Stimulated activated CD4-positive, alpha-beta T cell treated with anti-CD3 and anti-CD28 coated beads, Interleukin-12 subunit alpha, Interleukin-12 subunit beta, amount 100 ng/mL, for 4 hours (primary cell): ENCODE measurements at regions not wholly inside any gene's neighbourhood (a gene's known extent, or its start where the extent isn't known, plus 50 kb on each side); places are given as distances from the start of the nearest gene placed in this dataset.

Experiments used
- DNase-seq: peaks from one replicate; pipeline ENCODE4 v3.0.0-alpha.2; 2020

DNA sequence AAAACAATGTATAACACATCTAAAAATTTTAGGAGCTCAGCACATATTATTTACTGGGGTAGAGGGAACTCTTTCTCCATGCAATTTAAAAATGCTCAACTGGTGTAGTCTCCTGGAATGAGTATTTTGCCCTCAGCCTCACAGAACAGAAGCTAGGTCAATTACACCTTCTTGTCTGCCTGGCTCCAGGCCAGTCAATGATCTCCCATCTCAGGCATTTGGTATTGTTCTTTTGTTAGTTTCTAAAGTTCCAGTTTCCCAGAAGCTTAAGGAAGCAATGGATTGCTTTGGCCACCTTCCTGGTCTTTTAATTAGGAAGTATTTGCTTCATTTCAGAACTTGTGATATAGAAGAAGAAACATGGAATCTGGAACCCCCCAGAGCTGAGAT is 360.3 kb upstream of the ASIC2 start:
- DNase-seq, result no peak

GRCh38 chr17:33657181-33657580 is 364.1 kb upstream of the ASIC2 start:
- no peak for DNase-seq

- DNase-seq, result no peak
Measured at GRCh38 chr17:33661975-33662374, 368.9 kb upstream of the ASIC2 start.

GRCh38 chr17:33664116-33664840 is 371.2 kb upstream of the ASIC2 start:
- no peak for DNase-seq

DNA sequence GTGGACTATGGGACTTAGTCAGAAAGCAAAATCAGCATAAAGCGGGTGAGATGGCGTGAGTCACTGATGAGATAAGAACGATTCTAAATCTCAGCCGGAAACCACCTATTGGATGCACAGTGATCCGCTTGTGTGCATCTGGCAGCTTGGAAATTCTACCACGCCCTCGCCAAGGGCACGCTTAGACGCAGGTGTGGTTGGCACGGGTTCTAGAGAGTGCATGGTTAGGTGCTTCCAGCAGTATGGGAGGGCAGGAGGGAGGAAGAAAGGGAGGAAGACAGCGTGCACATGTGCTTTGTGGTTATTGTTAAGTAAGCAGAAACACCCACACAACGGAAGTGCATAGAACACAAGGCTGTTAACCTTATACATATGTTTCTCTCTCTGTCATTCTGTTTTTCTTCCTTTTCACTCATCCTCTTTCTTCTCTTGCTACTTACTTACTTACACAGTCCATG is 374.0 kb upstream of the ASIC2 start:
- DNase-seq, result no peak

- DNase-seq, result no peak
Measured at GRCh38 chr17:33667671-33668070, 374.6 kb upstream of the ASIC2 start.

GRCh38 chr17:33668516-33668915 is 375.4 kb upstream of the ASIC2 start:
- no peak for DNase-seq

- no peak for DNase-seq
Measured at GRCh38 chr17:33671491-33671890, 378.4 kb upstream of the ASIC2 start.

GRCh38 chr17:33674685-33675084 is 381.6 kb upstream of the ASIC2 start:
- peak; percentile 22 for DNase-seq

DNA sequence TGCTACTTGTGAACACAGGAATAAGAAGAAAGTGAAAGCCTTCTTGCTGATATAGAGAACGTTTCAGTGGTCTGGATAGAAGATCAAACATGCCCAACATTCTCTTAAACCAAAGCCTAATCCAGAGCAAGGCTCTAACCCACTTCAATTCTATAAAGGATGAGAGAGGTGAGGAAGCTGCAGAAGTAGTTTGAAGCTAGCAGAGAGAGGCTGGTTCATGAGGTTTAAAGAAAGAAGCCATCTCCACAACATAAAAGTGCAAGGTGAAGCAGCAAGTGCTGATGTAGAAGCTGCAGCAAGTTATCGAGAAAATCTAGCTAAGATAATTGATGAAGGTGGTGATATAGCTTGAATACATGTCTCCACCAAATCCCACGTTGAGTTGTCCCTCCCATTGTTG is 383.3 kb upstream of the ASIC2 start:
- DNase-seq, result no peak

DNA sequence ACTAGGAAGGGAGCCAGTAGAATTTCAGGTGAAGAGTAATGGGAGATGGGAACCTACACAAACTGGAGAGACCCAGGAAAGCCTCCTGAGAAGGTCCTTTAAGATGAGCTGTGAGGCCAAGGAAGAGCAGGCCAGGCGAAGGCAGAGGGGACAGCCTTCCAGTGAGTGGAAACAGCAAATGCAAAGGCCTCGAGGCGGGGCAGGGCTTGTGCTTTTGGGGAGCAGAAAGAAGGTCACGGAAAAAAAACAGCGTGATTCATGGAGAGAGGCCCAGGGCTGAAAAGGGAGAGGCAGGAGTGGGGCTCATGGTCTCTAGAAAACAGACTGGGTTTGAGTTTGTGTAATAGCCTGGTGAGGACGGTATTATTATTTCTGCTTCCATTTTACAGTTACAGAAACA is 386.5 kb upstream of the ASIC2 start:
- no peak for DNase-seq

GRCh38 chr17:33680472-33680871 is 387.4 kb upstream of the ASIC2 start:
- no peak for DNase-seq

DNA sequence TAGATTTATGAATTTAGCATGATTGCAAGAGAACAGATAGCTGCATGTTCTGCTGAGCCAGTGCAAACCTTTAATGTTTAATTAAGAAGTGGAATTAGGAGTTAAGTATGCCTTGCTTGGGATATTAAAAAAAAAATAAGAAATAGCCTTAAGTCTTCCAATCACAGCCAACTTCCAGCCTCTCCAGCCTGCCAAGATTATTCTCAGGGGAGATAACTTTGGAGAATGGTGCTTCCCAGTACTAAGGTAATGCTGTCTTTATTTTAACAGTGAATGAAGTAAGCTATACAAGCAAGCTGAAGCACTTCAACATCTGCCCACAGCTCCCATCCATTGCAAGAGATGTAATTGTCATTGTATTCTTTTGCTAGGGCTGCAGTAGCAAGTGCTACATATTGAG is 389.5 kb upstream of the ASIC2 start:
- DNase-seq, result no peak

- DNase-seq, result no peak
Measured at GRCh38 chr17:33684735-33685134, 391.6 kb upstream of the ASIC2 start.

DNA sequence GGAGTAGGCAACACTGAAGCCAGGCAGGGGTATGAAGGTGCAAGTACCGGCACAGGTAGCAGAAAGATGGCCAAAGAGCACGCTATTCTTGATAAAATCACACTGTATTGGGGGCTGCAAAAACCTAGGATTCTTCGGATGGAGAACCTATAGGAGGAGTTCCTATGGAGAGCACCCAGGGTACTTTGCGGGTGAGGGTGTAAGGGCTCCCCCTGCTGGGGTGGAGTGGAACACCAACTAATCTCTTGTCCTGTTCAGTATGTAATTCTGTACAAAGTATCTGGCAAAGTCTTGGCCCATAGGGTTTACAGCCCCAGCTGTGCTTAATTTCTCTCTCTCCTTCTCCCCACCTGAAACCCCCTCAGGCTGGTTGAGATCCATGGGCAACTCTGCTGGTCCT is 393.1 kb upstream of the ASIC2 start:
- no peak for DNase-seq

GRCh38 chr17:33687831-33688230 is 394.7 kb upstream of the ASIC2 start:
- DNase-seq, result no peak

- no peak for DNase-seq
Measured at GRCh38 chr17:33688771-33689170, 395.7 kb upstream of the ASIC2 start.

- no peak for DNase-seq
Measured at GRCh38 chr17:33689725-33690124, 396.6 kb upstream of the ASIC2 start.

- no peak for DNase-seq
Measured at GRCh38 chr17:33695431-33695830, 402.3 kb upstream of the ASIC2 start.

GRCh38 chr17:33696102-33696501 is 403.0 kb upstream of the ASIC2 start:
- DNase-seq, result no peak

- DNase-seq, result no peak
Measured at GRCh38 chr17:33697557-33697956, 404.5 kb upstream of the ASIC2 start.

DNA sequence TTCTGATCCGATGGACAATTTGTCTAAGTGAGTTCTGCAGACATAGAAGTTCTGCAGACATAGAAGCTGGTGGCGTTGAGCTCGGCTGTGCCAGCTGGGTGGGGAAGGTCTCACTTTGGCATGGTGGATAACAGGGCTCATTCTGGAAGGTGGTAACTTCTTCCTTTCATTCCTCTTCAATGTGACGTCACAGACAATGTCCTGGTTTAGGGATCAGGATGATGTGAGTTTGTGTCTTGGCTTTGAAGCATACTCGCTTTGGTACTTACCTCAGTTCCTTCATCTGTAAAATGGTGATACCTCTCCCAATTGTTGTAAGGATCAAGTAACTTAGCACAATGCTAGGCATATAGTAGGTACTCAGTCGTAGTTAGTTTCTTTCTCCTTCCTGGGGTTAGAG is 408.8 kb upstream of the ASIC2 start:
- no peak for DNase-seq

DNA sequence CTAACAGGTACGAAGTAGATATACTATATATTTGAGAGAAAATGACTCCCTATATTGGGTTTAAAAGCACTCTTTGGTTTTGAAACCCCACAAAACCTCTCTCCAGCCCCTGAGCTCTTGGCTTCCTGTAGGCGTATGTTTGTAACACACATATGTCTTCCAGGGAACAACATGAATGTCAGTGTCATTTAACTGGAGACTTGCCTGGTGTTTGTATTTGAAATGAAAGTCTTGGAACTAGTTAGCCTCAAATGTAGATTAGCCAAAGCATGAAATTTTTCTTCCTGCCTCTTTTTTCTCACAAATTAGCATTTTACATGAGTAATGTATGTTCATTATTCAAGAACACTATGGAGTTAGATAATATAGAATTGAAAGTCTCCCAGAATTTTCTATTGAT is 411.8 kb upstream of the ASIC2 start:
- DNase-seq, result no peak

DNA sequence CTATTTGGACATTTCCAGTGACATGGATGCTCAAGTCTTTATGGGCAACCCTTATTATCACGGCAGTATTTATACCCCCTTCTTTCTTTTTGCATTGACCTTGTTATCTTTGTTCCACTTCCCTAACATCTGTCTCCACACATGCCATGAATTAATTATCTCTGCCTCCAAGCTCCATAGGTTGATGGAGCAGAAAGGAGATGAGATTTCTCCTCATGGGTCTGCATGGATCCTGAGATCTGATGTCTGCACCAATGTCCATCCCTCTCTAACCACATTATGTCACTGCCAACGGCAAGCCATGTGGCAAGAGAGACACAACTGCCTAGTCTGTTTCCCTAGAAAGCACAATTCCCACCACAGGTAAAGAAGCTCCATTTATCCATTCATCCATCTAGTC is 416.8 kb upstream of the ASIC2 start:
- no peak for DNase-seq

GRCh38 chr17:33712120-33712519 is 419.0 kb upstream of the ASIC2 start:
- no peak for DNase-seq
